ENCODE measurements at regions not wholly inside any gene's neighbourhood (a gene's known extent, or its start where the extent isn't known, plus 50 kb on each side); places are given as distances from the start of the nearest gene placed in this dataset.

DNA sequence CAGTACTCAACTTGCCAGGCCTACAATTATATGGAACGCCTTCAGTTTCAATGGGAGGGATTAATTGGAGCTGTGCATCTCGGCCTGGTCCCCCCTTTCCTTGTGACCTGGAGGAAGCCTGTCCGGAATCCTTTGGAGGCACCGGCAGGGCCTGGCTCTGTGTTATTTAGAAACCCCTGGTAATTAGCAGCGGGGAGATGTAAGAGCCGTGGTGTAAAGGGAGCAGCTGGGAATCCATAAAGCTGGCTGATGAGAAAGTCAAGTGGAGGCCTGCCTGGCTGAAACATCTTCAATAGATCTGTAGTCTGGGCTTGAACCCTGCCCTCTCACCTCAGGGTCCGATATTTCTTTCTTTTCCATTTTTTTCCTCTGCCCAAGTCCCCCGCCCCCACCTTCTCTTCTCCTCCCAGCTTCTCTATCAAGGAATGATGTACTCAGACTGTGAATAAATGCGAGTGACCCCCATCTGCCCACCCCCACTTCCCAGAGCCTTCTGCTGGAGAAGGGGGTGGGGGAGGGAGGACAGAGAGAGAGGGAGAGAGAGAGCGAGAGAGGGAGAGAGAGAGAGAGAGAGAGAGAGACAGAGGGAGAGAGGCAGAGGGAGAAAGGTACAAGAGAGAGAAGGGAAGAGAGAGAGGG lies 495.5 kb upstream of the ZFHX3 start:
- peaks cover 90% of the 10 kb centered on the region for H3K27me3 ChIP-seq (ENCODE audit: low read length)
- no peaks in the 10 kb centered on the region for H3K4me1 ChIP-seq (ENCODE audit: insufficient read depth, low read length)
- H3K9me3 ChIP-seq (ENCODE audit: low read length) = no peaks in the 10 kb centered on the region
- H3K79me2 ChIP-seq (ENCODE audit: low read length) = no peaks in the 10 kb centered on the region
- POLR2A ChIA-PET (ENCODE audit: unreplicated experiment) = no interaction called here
- intact Hi-C loops (cut with micrococcal nuclease) = no loop called here
- BruUV-seq (replicated peaks) = no TSS peak
- no peaks in the 10 kb centered on the region for H3K36me3 ChIP-seq (ENCODE audit: low read depth, low read length)
- no peak overlapping the region for H3K4me3 ChIP-seq (ENCODE audit: low read length)
- TF ChIP-seq, protein P1, sequence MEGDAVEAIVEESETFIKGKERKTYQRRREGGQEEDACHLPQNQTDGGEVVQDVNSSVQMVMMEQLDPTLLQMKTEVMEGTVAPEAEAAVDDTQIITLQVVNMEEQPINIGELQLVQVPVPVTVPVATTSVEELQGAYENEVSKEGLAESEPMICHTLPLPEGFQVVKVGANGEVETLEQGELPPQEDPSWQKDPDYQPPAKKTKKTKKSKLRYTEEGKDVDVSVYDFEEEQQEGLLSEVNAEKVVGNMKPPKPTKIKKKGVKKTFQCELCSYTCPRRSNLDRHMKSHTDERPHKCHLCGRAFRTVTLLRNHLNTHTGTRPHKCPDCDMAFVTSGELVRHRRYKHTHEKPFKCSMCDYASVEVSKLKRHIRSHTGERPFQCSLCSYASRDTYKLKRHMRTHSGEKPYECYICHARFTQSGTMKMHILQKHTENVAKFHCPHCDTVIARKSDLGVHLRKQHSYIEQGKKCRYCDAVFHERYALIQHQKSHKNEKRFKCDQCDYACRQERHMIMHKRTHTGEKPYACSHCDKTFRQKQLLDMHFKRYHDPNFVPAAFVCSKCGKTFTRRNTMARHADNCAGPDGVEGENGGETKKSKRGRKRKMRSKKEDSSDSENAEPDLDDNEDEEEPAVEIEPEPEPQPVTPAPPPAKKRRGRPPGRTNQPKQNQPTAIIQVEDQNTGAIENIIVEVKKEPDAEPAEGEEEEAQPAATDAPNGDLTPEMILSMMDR (conservative IDR thresholded peaks at IDR 0.05; ENCODE audit: low read depth, low read length) = no peak
- no peak for TF ChIP-seq EZH2 (IDR thresholded peaks at IDR 0.05; ENCODE audit: low read length, unreplicated experiment)
- no peak for TF ChIP-seq EZH2phosphoT487 (IDR thresholded peaks at IDR 0.05; ENCODE audit: borderline replicate concordance, low read length)
- H3F3A ChIP-seq (ENCODE audit: low read length, unreplicated experiment) = no peaks in the 10 kb centered on the region
- H2AFZ ChIP-seq (ENCODE audit: low read length) = no peak overlapping the region
- no peaks in the 10 kb centered on the region for H3K9me2 ChIP-seq (replicated peaks; ENCODE audit: low read length)
- H3K9ac ChIP-seq (ENCODE audit: low read length) = no peak overlapping the region
- H3K27ac ChIP-seq (ENCODE audit: low read length) = no peak overlapping the region
- H3K4me2 ChIP-seq (ENCODE audit: low read length) = no peak overlapping the region
- DNase-seq (no peak), ATAC-seq (no peak)
- H4K20me1 ChIP-seq (ENCODE audit: low read length) = no peaks in the 10 kb centered on the region
- CTCF ChIA-PET = no interaction called here

DNA sequence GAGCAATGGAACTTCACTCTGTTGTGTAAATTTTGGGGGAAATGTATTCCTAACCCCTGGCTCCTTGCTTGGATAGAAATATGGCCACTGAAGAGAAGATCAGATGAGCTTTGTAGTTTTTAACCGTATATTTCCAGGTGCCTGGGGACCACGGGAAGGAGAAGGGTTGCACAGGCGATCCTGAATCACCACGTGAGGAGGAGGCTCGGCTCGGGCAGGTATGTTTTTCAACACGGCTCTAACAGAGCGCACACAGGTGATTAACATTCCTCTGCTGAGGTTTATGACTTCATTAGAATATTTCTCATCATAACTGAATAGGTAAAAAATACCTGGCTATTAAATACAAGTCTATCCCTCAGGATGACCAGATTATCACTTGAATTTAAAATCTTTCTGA lies 495.0 kb upstream of the ZFHX3 start:
- POLR2A ChIA-PET (ENCODE audit: unreplicated experiment) = no interaction called here
- no peak overlapping the region for H3K27ac ChIP-seq (ENCODE audit: low read length)
- ATAC-seq (no peak), DNase-seq (no peak)
- no peak overlapping the region for H2AFZ ChIP-seq (ENCODE audit: low read length)
- no peaks in the 10 kb centered on the region for H3F3A ChIP-seq (ENCODE audit: low read length, unreplicated experiment)
- H3K9me2 ChIP-seq (replicated peaks; ENCODE audit: low read length) = no peaks in the 10 kb centered on the region
- H3K9ac ChIP-seq (ENCODE audit: low read length) = no peak overlapping the region
- H3K36me3 ChIP-seq (ENCODE audit: low read depth, low read length) = no peaks in the 10 kb centered on the region
- intact Hi-C loops (cut with micrococcal nuclease) = no loop called here
- no peak overlapping the region for H3K4me3 ChIP-seq (ENCODE audit: low read length)
- peaks cover 90% of the 10 kb centered on the region for H3K27me3 ChIP-seq (ENCODE audit: low read length)
- CTCF ChIA-PET = no interaction called here
- H3K4me2 ChIP-seq (ENCODE audit: low read length) = no peak overlapping the region
- no peaks in the 10 kb centered on the region for H3K4me1 ChIP-seq (ENCODE audit: insufficient read depth, low read length)
- H3K79me2 ChIP-seq (ENCODE audit: low read length) = no peaks in the 10 kb centered on the region
- no TSS peak for BruUV-seq (replicated peaks)
- H3K9me3 ChIP-seq (ENCODE audit: low read length) = no peaks in the 10 kb centered on the region
- no peaks in the 10 kb centered on the region for H4K20me1 ChIP-seq (ENCODE audit: low read length)
- TF ChIP-seq EZH2 (IDR thresholded peaks at IDR 0.05; ENCODE audit: low read length, unreplicated experiment) (no peak), EZH2phosphoT487 (IDR thresholded peaks at IDR 0.05; ENCODE audit: borderline replicate concordance, low read length) (no peak)

DNA sequence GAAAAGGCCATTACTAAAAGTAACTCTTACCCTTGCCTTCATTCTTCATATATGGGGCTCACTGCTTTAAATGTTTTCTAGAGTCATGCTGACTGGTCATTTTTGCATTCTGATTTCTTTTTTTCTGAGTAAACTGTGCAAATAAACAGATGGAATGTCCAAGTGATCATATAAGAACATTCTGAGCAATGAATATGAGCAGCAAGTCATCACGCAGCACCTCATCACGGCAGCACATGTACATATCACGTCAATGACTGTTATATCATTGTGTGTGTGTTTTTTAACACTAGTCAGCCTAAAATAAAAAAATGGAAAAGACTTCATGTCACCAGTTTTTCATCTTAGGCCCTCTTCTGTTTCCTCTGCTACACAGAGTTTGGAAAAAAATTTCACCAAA lies 490.0 kb upstream of the ZFHX3 start:
- H3K4me2 ChIP-seq (ENCODE audit: low read length) = no peak overlapping the region
- BruUV-seq (replicated peaks) = no TSS peak
- no peaks in the 10 kb centered on the region for H3K36me3 ChIP-seq (ENCODE audit: low read depth, low read length)
- ChIA-PET POLR2A (ENCODE audit: unreplicated experiment) (no interaction called here), CTCF (no interaction called here)
- H3K4me3 ChIP-seq (ENCODE audit: low read length) = no peak overlapping the region
- no peaks in the 10 kb centered on the region for H3K9me3 ChIP-seq (ENCODE audit: low read length)
- no peaks in the 10 kb centered on the region for H4K20me1 ChIP-seq (ENCODE audit: low read length)
- TF ChIP-seq EZH2 (IDR thresholded peaks at IDR 0.05; ENCODE audit: low read length, unreplicated experiment) (no peak), EZH2phosphoT487 (IDR thresholded peaks at IDR 0.05; ENCODE audit: borderline replicate concordance, low read length) (no peak)
- no peak overlapping the region for H2AFZ ChIP-seq (ENCODE audit: low read length)
- no peak overlapping the region for H3K9ac ChIP-seq (ENCODE audit: low read length)
- no peaks in the 10 kb centered on the region for H3K4me1 ChIP-seq (ENCODE audit: insufficient read depth, low read length)
- intact Hi-C loops (cut with micrococcal nuclease) = no loop called here
- no peak overlapping the region for H3K27ac ChIP-seq (ENCODE audit: low read length)
- ATAC-seq (no peak), DNase-seq (no peak)
- H3K27me3 ChIP-seq (ENCODE audit: low read length) = peaks cover 57% of the 10 kb centered on the region
- H3K9me2 ChIP-seq (replicated peaks; ENCODE audit: low read length) = no peaks in the 10 kb centered on the region
- H3K79me2 ChIP-seq (ENCODE audit: low read length) = no peaks in the 10 kb centered on the region
- H3F3A ChIP-seq (ENCODE audit: low read length, unreplicated experiment) = no peaks in the 10 kb centered on the region

DNA sequence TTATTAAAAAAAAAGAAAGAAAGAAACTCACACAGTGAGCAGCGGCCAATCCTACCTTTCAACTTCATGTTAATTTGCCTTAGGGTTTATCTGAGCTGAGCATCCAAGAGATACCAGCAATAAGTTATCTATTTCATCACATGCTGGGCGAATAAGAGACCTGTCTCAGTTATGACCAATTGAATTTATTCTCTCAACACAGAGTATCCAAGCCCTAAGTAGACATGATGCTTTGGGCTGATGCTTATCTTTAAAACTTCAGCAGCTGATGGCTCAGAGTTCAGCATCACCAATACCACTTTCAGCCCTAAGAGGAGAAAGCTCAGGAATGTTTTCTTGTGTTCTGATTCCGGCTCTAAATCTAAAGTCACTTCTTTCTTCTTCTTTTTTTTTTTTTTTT lies 489.0 kb upstream of the ZFHX3 start:
- CTCF ChIA-PET = no interaction called here
- Histone ChIP-seq H3K27me3 (ENCODE audit: low read length) (peaks cover 49% of the 10 kb centered on the region), H3K4me1 (ENCODE audit: insufficient read depth, low read length) (no peaks in the 10 kb centered on the region), H4K20me1 (ENCODE audit: low read length) (no peaks in the 10 kb centered on the region), H3K9me3 (ENCODE audit: low read length) (no peaks in the 10 kb centered on the region), H3K9ac (ENCODE audit: low read length) (no peak overlapping the region), H3K27ac (ENCODE audit: low read length) (no peak overlapping the region), H3K4me3 (ENCODE audit: low read length) (no peak overlapping the region), H3K9me2 (replicated peaks; ENCODE audit: low read length) (no peaks in the 10 kb centered on the region), H2AFZ (ENCODE audit: low read length) (no peak overlapping the region), H3K79me2 (ENCODE audit: low read length) (no peaks in the 10 kb centered on the region), H3K4me2 (ENCODE audit: low read length) (no peak overlapping the region), H3K36me3 (ENCODE audit: low read depth, low read length) (no peaks in the 10 kb centered on the region), H3F3A (ENCODE audit: low read length, unreplicated experiment) (no peaks in the 10 kb centered on the region)
- no peak for ATAC-seq
- TF ChIP-seq, protein P1 (conservative IDR thresholded peaks at IDR 0.05; ENCODE audit: low read depth, low read length) = no peak
- TF ChIP-seq EZH2phosphoT487 (IDR thresholded peaks at IDR 0.05; ENCODE audit: borderline replicate concordance, low read length) (no peak), EZH2 (IDR thresholded peaks at IDR 0.05; ENCODE audit: low read length, unreplicated experiment) (no peak)
- BruUV-seq (replicated peaks) = no TSS peak
- POLR2A ChIA-PET (ENCODE audit: unreplicated experiment) = no interaction called here
- intact Hi-C loops (cut with micrococcal nuclease) = no loop called here
- no peak for DNase-seq

Measured in PC-3 (cell line).